HAP-1 (cell line): ENCODE measurements at regions not wholly inside any gene's neighbourhood (a gene's known extent, or its start where the extent isn't known, plus 50 kb on each side); places are given as distances from the start of the nearest gene placed in this dataset.

Experiments used
- DNase-seq, 2 experiments: peaks; one replicate each; pipeline ENCODE4 v3.0.0-alpha.2; 2016 to 2020; ENCODE audit warnings: low spot score in 2 of 2
- H3K27me3 ChIP-seq: fragments of 250-450 bp; sonication (Bioruptor Pico); 2 replicates; pipeline ENCODE4 v1.5.1; 2020; ENCODE audit warnings: low read depth, mild to moderate bottlenecking, moderate library complexity
- H3K36me3 ChIP-seq: fragments of 250-450 bp; sonication (Bioruptor Pico); replicated peaks from 2 replicates; pipeline ENCODE4 v1.5.1; 2020; ENCODE audit warnings: mild to moderate bottlenecking
- H3K4me1 ChIP-seq: fragments of 250-450 bp; sonication (Bioruptor Pico); 2 replicates; pipeline ENCODE4 v1.5.1; 2020; ENCODE audit warnings: mild to moderate bottlenecking
- H3K4me3 ChIP-seq: fragments of 250-450 bp; sonication (Bioruptor Pico); 2 replicates; pipeline ENCODE4 v1.5.1; 2020; ENCODE audit warnings: mild to moderate bottlenecking, moderate library complexity
- H3K9me3 ChIP-seq: fragments of 250-450 bp; sonication (Bioruptor Pico); 2 replicates; pipeline ENCODE4 v1.5.1; 2020; ENCODE audit warnings: mild to moderate bottlenecking, moderate library complexity
- in situ Hi-C: fragments of 300-500 bp; cut with MboI; formaldehyde crosslinking; loops from 3 replicates; pipeline ENCODE4 v1.14.3; 2020; ENCODE audit warnings: low sequenced_read_pairs, inconsistent platforms, mixed read lengths

DNA sequence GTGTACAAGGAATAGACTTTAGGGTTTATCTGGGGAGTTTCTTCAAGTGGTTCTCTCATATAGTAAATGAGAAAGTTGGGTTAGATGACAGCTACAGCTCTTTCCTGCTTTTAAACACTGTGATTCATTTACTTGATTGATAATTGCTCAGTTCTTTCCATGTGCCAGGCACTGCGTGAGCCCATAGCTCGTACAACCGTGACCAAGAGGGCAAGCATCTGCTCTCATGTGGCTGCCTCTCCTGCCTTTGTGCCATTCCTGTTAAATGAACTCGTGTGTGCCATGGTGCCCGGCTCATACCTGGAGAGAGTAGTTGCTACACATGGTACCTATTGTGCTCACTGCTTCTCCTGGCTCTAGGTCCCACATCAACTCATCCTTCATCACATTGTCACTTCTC, 206.3 kb downstream of the SNX19 start:
- Histone ChIP-seq H3K27me3 (no peaks in the 10 kb centered on the region), H3K4me1 (no peaks in the 10 kb centered on the region), H3K36me3 (no peaks in the 10 kb centered on the region), H3K4me3 (no peak overlapping the region), H3K9me3 (no peaks in the 10 kb centered on the region)
- in situ Hi-C loops, result no loop called here
- no peak for DNase-seq

DNA sequence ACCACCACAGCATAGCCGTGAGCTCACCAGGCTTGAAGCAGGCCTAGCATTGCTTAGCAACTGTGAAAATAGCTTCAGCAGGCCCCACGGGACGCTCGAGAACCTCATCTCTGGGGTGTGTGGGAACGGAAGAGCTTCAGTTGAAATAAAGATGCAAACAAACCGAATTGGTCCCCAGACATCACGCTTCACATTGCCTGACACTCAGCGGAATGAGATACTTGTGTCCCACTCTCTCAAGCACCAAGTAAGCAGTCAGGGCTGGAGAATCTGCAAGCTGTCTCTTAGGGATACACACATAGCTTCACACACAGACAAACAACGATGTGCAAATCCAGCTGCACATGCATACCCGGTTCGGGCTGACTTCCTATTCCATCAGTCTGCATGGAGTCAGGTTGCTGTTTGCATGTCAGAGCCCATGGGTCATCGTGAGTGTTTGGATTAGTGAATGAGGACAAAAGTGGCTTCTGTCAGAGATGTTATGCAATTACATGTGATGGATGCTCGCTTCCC, 205.7 kb downstream of the SNX19 start:
- in situ Hi-C loops, result no loop called here
- no peak overlapping the region for H3K4me3 ChIP-seq
- no peaks in the 10 kb centered on the region for H3K4me1 ChIP-seq
- no peaks in the 10 kb centered on the region for H3K36me3 ChIP-seq
- no peaks in the 10 kb centered on the region for H3K27me3 ChIP-seq
- no peaks in the 10 kb centered on the region for H3K9me3 ChIP-seq
- DNase-seq, result no peak

- H3K27me3 ChIP-seq, result no peaks in the 10 kb centered on the region
- in situ Hi-C loops, result no loop called here
- no peak overlapping the region for H3K4me3 ChIP-seq
- no peaks in the 10 kb centered on the region for H3K9me3 ChIP-seq
- DNase-seq, result no peak
- H3K36me3 ChIP-seq, result no peaks in the 10 kb centered on the region
- H3K4me1 ChIP-seq, result no peaks in the 10 kb centered on the region
Observed at GRCh38 chr11:130711193-130711592, 205.1 kb downstream of the SNX19 start.

GRCh38 chr11:130712480-130712879, 203.8 kb downstream of the SNX19 start:
- in situ Hi-C loops, result no loop called here
- H3K9me3 ChIP-seq, result no peaks in the 10 kb centered on the region
- DNase-seq, result no peak
- H3K27me3 ChIP-seq, result no peaks in the 10 kb centered on the region
- H3K4me1 ChIP-seq, result no peaks in the 10 kb centered on the region
- H3K36me3 ChIP-seq, result no peaks in the 10 kb centered on the region
- no peak overlapping the region for H3K4me3 ChIP-seq

DNA sequence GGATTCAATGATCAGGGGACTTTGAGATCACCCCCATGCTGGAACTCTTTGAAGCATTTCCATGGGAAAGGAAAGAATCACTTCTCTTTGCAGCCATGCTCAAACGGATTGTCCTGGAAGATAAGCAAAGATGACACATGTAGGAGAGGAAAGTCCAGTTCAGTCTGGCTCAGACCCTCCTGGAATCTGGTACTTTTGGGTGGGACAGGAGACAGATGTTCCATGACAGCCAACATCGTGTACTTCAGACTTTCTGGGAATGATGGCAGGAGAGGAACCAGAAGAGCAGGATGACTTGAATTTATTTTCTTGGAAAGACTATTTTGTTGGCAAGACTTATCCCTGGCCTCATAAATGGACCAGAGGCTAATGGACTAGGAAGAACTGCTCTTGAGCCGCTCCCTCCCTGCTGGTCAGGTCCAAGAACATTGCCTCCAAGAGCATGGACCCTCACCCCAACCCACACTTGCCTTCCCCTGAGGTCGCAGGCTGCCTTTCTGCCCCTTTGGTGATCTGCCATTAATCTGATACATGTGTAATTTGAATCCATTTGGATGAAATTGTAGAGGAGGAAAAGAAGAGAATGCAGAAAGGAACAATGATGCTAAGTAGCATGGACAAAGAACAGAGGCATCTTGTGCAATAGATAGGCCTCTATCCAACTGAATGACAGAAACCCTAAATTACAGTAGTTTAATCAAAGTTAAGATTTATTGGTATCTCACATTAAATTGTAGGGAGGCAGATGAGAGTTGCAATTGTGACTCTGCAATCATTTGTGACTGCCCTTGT, 201.0 kb downstream of the SNX19 start:
- Histone ChIP-seq H3K27me3 (no peaks in the 10 kb centered on the region), H3K36me3 (no peaks in the 10 kb centered on the region)
- in situ Hi-C loops, result no loop called here

DNA sequence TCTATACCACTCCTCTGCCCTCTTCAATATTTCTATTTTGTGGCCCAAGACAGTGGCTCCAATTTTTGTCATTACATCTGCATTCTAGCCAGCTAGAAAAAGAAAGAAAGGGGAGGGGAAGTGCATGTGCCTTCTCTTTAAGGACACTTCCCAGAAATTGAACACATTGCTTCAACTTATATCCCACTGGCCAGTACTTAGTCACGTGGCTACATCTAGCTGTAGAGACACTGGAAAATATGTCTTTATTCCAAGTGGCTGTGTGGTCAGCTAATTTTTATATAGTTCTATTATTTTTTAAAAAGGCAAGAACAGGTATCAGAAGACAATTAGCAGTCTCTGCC, 200.4 kb downstream of the SNX19 start:
- no peaks in the 10 kb centered on the region for H3K9me3 ChIP-seq
- no peaks in the 10 kb centered on the region for H3K36me3 ChIP-seq
- H3K27me3 ChIP-seq, result no peaks in the 10 kb centered on the region
- no peak overlapping the region for H3K4me3 ChIP-seq
- in situ Hi-C loops, result no loop called here
- no peak for DNase-seq
- no peaks in the 10 kb centered on the region for H3K4me1 ChIP-seq

More for the DNA sequence above, 201.0 kb downstream of the SNX19 start:
- no peaks in the 10 kb centered on the region for H3K9me3 ChIP-seq
- no peak for DNase-seq
- H3K4me1 ChIP-seq, result no peaks in the 10 kb centered on the region
- H3K4me3 ChIP-seq, result no peak overlapping the region

- no peak for DNase-seq
- H3K4me1 ChIP-seq, result no peaks in the 10 kb centered on the region
- no peaks in the 10 kb centered on the region for H3K36me3 ChIP-seq
- H3K27me3 ChIP-seq, result no peaks in the 10 kb centered on the region
- H3K9me3 ChIP-seq, result no peaks in the 10 kb centered on the region
- in situ Hi-C loops, result no loop called here
- no peak overlapping the region for H3K4me3 ChIP-seq
Observed at GRCh38 chr11:130718120-130718519, 198.2 kb downstream of the SNX19 start.

GRCh38 chr11:130719220-130719915, 196.9 kb downstream of the SNX19 start:
- no peak for DNase-seq
- H3K36me3 ChIP-seq, result no peaks in the 10 kb centered on the region
- no peaks in the 10 kb centered on the region for H3K27me3 ChIP-seq
- no peak overlapping the region for H3K4me3 ChIP-seq
- no peaks in the 10 kb centered on the region for H3K9me3 ChIP-seq
- H3K4me1 ChIP-seq, result no peaks in the 10 kb centered on the region
- in situ Hi-C loops, result no loop called here

DNA sequence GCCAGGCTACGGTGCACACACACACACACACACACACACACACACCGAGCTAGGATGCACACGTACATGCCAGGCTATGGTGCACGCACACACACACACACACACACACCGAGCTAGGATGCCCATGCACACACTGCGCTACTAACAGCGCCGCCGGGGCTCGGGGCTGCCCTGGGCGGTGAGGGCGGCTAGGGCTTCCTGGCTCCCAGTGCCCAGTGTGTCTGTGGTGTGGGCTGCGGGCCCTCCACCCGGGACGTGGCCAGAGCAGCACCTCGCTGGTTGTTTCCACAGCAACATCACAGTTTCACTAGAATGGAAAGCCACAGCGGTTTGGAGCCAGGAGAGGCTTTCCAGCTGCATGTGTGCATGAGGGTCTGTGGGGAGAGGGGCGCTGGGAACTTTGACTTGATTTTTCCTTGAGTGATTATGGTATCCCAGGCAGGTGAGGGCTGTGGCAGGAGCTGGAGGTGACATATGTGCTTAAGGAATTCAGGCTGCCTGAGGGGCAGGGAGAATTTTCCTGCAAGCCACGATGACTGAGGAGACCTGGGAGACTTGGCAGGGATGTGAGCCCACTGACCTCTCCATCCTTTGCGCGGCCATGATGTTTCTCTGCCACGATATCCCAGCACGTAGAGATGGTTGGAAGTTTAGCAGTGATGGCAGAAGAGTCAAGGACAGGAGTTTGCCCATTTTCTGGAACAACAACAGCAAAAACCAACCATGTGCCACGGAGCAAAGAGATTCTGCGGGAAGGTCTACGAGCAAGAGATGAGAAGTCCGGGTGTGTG, 195.9 kb downstream of the SNX19 start:
- Histone ChIP-seq H3K36me3 (no peaks in the 10 kb centered on the region), H3K4me1 (no peaks in the 10 kb centered on the region), H3K27me3 (no peaks in the 10 kb centered on the region), H3K9me3 (no peaks in the 10 kb centered on the region), H3K4me3 (no peak overlapping the region)
- in situ Hi-C loops, result no loop called here
- no peak for DNase-seq

- H3K27me3 ChIP-seq, result no peaks in the 10 kb centered on the region
- H3K9me3 ChIP-seq, result no peaks in the 10 kb centered on the region
- DNase-seq, result no peak
- no peak overlapping the region for H3K4me3 ChIP-seq
- in situ Hi-C loops, result no loop called here
- H3K4me1 ChIP-seq, result no peaks in the 10 kb centered on the region
- no peaks in the 10 kb centered on the region for H3K36me3 ChIP-seq
Observed at GRCh38 chr11:130721023-130721681, 195.1 kb downstream of the SNX19 start.

GRCh38 chr11:130721736-130722135, 194.5 kb downstream of the SNX19 start:
- Histone ChIP-seq H3K4me3 (no peak overlapping the region), H3K9me3 (no peaks in the 10 kb centered on the region), H3K4me1 (no peaks in the 10 kb centered on the region), H3K27me3 (no peaks in the 10 kb centered on the region), H3K36me3 (no peaks in the 10 kb centered on the region)
- no peak for DNase-seq
- in situ Hi-C loops, result no loop called here

GRCh38 chr11:130722401-130722800, 193.9 kb downstream of the SNX19 start:
- H3K36me3 ChIP-seq, result no peaks in the 10 kb centered on the region

GRCh38 chr11:130725421-130726233, 190.7 kb downstream of the SNX19 start:
- no peak overlapping the region for H3K4me3 ChIP-seq
- no peak for DNase-seq
- no peaks in the 10 kb centered on the region for H3K9me3 ChIP-seq
- in situ Hi-C loops, result no loop called here
- H3K4me1 ChIP-seq, result no peaks in the 10 kb centered on the region
- no peaks in the 10 kb centered on the region for H3K27me3 ChIP-seq
- no peaks in the 10 kb centered on the region for H3K36me3 ChIP-seq

More at GRCh38 chr11:130722401-130722800, 193.9 kb downstream of the SNX19 start:
- DNase-seq, result no peak
- Histone ChIP-seq H3K4me1 (no peaks in the 10 kb centered on the region), H3K27me3 (no peaks in the 10 kb centered on the region), H3K9me3 (no peaks in the 10 kb centered on the region), H3K4me3 (no peak overlapping the region)
- in situ Hi-C loops, result no loop called here
